T-helper 17 cell (primary cell): ENCODE measurements at regions not wholly inside any gene's neighbourhood (a gene's known extent, or its start where the extent isn't known, plus 50 kb on each side); places are given as distances from the start of the nearest gene placed in this dataset.

Source experiments
- ATAC-seq: fragments of 150-1000 bp; cut with Tn5 transposase; 2 replicates; pipeline ENCODE4 v1.10.0; 2021; ENCODE audit warnings: mild to moderate bottlenecking, moderate library complexity
- DNase-seq, 3 donors: peaks; one replicate each; pipeline versions ENCODE4 v3.0.0 to v3.0.0-alpha.2; 2020 to 2021
- H3K9me3 ChIP-seq: one replicate; pipeline ENCODE4 v1.7.0; 2013; ENCODE audit warnings: low read length, mild to moderate bottlenecking; ENCODE audit not compliant: control insufficient read depth, poor library complexity, severe bottlenecking
- H3K27ac Mint-ChIP-seq: one replicate; pipeline ENCODE4 v1.8.0; 2022; ENCODE audit warnings: mild to moderate bottlenecking, moderate library complexity, mixed read lengths
- H3K27me3 Mint-ChIP-seq: one replicate; pipeline ENCODE4 v1.8.0; 2022; ENCODE audit warnings: mixed read lengths
- H3K36me3 Mint-ChIP-seq: one replicate; pipeline ENCODE4 v1.8.0; 2022; ENCODE audit warnings: low read depth, mixed read lengths
- H3K4me1 Mint-ChIP-seq: one replicate; pipeline ENCODE4 v1.8.0; 2022; ENCODE audit warnings: mild to moderate bottlenecking, mixed read lengths
- H3K4me3 Mint-ChIP-seq: one replicate; pipeline ENCODE4 v1.8.0; 2022; ENCODE audit warnings: mild to moderate bottlenecking, moderate library complexity, mixed read lengths

DNA sequence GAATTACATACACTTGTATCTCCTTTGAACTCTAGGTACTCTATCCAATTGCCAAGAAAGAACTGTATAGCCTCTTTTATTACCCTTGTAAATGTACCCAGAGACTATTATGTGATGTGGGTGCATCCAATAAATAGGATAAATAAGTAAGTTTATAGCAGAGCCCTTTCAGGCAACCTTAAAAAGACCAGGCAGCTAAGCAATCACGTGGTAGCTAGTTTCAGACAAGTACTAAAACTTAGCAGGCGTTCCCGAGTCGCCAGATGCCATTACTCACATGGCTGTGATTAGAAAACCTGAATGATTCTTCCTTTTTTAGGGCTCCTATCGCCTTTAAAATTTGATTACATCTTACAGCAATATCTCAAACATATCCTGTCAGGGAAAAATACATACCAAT lies 1303.0 kb downstream of the EFNB2 start:
- H3K27me3 Mint-ChIP-seq: no peaks in the 10 kb centered on the region

DNA sequence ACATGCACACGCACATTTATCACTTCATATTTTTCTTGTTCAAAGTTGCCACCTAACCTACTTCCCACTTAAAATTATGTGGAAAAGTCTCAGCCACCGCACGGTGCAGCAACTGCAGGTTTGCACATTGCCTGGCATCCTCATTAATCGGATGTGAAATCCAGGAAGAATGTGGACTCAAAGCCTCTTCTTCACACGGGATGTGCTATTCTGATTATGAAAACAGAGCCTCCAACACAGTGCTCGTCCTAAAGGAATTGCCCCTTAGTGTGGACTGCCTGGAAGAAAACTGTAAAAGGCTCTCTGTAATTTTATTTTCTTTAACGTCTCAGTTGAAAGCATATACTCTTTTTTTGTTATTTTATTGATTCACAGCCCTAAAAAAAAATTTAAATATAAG lies 1303.5 kb downstream of the EFNB2 start:
- H3K27me3 Mint-ChIP-seq: no peaks in the 10 kb centered on the region
- no peak for DNase-seq
- H3K36me3 Mint-ChIP-seq: no peaks in the 10 kb centered on the region
- no peaks in the 10 kb centered on the region for H3K9me3 ChIP-seq
- H3K4me1 Mint-ChIP-seq: no peaks in the 10 kb centered on the region
- no peak overlapping the region for H3K4me3 Mint-ChIP-seq
- no peak overlapping the region for H3K27ac Mint-ChIP-seq
- no peak for ATAC-seq

More for the DNA sequence above, 1303.0 kb downstream of the EFNB2 start:
- H3K9me3 ChIP-seq: no peaks in the 10 kb centered on the region
- DNase-seq (no peak), ATAC-seq (no peak)
- no peaks in the 10 kb centered on the region for H3K4me1 Mint-ChIP-seq
- H3K4me3 Mint-ChIP-seq: no peak overlapping the region
- H3K36me3 Mint-ChIP-seq: no peaks in the 10 kb centered on the region
- no peak overlapping the region for H3K27ac Mint-ChIP-seq

DNA sequence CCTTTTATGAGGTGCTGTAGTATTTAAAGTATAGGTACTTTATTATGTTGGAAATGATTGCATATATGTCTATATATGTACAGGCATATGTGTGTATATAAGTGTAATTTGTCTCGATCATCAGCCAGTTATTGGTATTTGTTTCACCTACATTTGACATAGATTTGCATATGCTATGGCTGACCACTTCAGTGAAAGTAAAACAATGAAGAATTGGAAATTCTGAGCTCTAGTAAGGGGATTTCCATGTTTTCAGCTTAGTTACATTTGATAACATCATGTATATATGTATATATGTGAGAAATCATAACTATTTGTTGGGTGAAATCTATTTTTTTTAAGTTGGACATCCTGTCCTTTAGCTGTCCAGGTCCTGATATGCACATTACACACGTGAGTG lies 1303.9 kb downstream of the EFNB2 start:
- no peak overlapping the region for H3K4me3 Mint-ChIP-seq
- no peaks in the 10 kb centered on the region for H3K9me3 ChIP-seq
- no peak for ATAC-seq

DNA sequence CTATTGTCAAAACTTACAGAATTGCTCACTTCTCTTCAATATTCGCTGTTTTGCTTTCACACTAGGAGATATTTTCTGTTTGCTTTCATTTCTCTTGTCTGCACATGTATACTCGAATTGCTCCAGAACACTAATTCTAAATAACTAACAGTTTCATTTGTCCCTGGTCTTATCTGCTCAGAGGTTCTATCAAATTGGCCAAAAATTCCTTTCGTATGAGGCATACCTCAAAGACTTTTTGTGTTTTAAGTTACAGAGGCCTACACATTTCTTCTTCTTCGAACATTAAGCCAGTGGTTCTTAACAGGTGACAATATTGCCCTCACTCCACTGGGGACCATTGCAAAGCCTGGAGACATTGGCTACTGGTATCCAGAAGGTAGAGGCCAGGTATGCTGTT lies 1314.6 kb downstream of the EFNB2 start:
- Mint-ChIP-seq H3K36me3 (no peaks in the 10 kb centered on the region), H3K4me1 (no peaks in the 10 kb centered on the region), H3K4me3 (no peak overlapping the region), H3K27ac (no peak overlapping the region), H3K27me3 (peaks cover 15% of the 10 kb centered on the region)
- no peaks in the 10 kb centered on the region for H3K9me3 ChIP-seq
- ATAC-seq (no peak), DNase-seq (no peak)

More for the DNA sequence above, 1303.9 kb downstream of the EFNB2 start:
- Mint-ChIP-seq H3K36me3 (no peaks in the 10 kb centered on the region), H3K27ac (no peak overlapping the region), H3K27me3 (no peaks in the 10 kb centered on the region), H3K4me1 (no peaks in the 10 kb centered on the region)
- DNase-seq: no peak

DNA sequence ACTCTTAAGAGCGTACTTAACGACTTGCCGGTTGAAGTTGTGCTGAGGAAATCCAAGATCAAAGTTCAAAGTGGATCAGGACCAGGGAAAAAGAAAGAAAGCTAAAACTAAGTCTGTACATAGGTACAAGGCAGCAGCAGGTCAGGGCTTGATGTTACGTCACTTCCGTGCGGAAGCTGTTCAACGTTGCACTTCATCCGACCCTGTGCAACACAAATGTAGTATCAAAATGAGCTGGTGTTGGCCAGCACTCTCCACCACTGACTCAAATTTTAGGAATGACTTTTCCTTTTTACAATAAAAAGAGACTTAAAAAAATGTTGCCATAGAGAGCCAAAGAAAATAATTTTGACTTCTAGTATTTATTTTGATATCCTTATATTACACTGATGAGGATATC lies 1315.4 kb downstream of the EFNB2 start:
- H3K9me3 ChIP-seq: no peaks in the 10 kb centered on the region
- H3K4me3 Mint-ChIP-seq: no peak overlapping the region
- H3K36me3 Mint-ChIP-seq: no peaks in the 10 kb centered on the region
- H3K27ac Mint-ChIP-seq: no peak overlapping the region
- H3K27me3 Mint-ChIP-seq: peaks cover 15% of the 10 kb centered on the region
- DNase-seq: no peak
- no peak for ATAC-seq
- no peaks in the 10 kb centered on the region for H3K4me1 Mint-ChIP-seq

DNA sequence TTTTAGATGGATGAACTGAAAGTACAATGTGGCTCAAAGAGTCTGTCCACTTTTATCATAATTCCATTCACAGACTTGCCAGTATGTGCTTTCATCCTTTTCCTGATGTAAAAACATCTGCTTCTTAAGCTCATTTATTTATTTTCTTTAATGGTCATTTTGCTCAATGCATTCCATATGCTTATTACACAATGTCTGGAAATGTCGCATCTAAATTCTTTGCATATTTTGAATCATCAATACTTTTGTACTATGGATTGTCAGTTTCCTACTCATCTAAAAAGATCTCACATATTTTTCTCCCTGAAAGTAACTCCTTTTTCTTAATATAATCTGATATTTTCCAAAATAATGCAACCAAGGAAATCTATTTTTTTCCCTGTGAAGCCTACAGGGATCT lies 1315.8 kb downstream of the EFNB2 start:
- Mint-ChIP-seq H3K4me1 (no peaks in the 10 kb centered on the region), H3K36me3 (no peaks in the 10 kb centered on the region), H3K27me3 (peaks cover 15% of the 10 kb centered on the region), H3K27ac (no peak overlapping the region), H3K4me3 (no peak overlapping the region)
- ATAC-seq: no peak
- no peaks in the 10 kb centered on the region for H3K9me3 ChIP-seq
- DNase-seq: no peak

DNA sequence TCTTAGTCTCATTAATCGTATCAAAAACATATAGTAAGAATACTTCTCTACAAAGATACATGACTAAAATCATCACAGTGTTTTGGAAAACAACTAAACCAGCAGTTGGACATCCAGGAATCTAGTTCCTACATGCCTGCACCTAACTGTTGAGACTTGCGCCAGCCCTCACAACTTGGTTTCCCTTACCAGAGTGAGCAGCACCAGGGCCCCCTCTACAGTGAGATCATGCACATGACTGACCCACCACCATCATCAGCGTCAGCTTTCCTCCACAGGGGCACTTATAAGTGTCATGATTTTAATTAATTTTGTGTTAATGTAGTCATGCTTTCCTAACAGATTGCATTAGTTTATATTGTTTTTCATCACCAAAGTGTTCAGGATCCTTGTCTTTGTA lies 1322.0 kb downstream of the EFNB2 start:
- H3K27ac Mint-ChIP-seq: no peak overlapping the region
- H3K27me3 Mint-ChIP-seq: peaks cover 18% of the 10 kb centered on the region
- no peaks in the 10 kb centered on the region for H3K4me1 Mint-ChIP-seq
- no peak overlapping the region for H3K4me3 Mint-ChIP-seq
- ATAC-seq: no peak
- no peak for DNase-seq
- H3K36me3 Mint-ChIP-seq: no peaks in the 10 kb centered on the region
- no peaks in the 10 kb centered on the region for H3K9me3 ChIP-seq

DNA sequence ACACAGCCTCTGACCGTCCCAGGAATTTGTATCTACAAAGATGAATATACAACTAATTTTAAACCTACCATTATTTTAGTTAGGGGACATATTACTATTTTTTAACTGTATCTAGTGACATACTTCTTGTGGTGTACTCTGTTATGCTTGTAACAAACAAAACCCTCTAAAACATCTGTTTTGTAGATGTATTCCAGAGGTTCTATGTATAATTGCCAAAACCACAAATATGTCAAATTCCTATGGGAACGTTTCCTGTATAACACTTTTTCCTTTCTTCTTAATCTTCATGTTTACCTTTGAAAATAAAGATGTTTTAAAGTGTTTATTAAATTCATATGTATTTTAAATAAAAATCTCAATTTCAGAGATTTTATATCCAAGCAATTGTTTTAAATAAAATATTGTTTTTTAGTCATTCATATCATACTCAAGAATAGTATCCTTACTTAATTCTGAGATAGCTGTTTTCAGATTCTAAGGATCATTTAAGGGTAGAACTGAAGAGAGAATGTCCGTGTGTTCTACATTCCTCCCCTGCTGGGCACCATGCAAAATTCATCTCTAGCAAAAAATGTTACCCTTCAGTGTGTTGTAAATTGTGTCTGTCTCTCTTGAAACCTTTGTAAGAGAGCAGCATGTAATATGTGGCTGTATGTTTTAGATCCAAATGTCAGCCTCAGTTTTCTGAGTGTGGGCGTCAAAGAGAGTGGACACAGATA lies 1327.7 kb downstream of the EFNB2 start:
- H3K27ac Mint-ChIP-seq: no peak overlapping the region
- H3K27me3 Mint-ChIP-seq: peaks cover 20% of the 10 kb centered on the region
- H3K36me3 Mint-ChIP-seq: no peaks in the 10 kb centered on the region
- H3K9me3 ChIP-seq: no peaks in the 10 kb centered on the region
- ATAC-seq (no peak), DNase-seq (no peak)
- no peak overlapping the region for H3K4me3 Mint-ChIP-seq
- no peaks in the 10 kb centered on the region for H3K4me1 Mint-ChIP-seq

DNA sequence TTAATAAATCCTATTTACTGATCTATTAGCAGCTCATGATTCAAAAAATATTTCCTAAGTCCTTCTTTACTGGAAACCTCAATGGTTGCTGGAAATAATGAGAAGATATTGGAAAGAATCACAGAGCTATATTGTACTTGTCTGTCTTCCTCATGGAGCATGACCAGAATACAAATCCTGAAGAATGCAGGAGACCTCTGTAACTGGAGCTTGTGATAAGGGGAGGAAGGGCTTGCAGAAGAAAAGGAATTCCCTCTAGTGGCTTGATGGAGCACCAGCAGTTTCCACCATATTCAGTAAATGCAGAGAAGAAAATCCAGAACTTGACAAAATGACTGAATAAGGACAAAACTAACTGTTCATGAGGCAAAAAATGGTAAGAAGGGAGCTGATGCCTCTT lies 1333.1 kb downstream of the EFNB2 start:
- DNase-seq (no peak), ATAC-seq (no peak)
- no peak overlapping the region for H3K4me3 Mint-ChIP-seq

DNA sequence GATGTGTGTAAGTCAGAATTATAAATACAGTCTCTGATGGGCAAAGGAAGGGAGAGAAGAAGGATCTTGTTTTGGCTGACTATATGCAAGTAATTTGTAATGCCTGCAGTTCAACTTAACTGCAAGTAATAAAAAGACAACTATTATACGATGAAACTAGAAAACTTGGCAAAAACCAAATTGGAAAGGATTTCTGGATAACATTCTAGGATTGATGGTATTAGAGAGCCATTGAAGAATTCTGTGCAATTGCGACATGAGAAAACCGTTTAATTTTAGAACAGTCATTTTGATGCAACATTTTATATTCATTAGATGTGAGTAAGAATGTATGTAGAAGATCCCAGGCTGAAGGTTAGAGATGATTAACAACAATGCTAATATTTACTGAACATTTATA lies 1334.1 kb downstream of the EFNB2 start:
- ATAC-seq: no peak
- no peak overlapping the region for H3K27ac Mint-ChIP-seq
- H3K36me3 Mint-ChIP-seq: no peaks in the 10 kb centered on the region
- peaks cover 15% of the 10 kb centered on the region for H3K27me3 Mint-ChIP-seq
- H3K4me1 Mint-ChIP-seq: no peaks in the 10 kb centered on the region
- H3K4me3 Mint-ChIP-seq: no peak overlapping the region
- no peaks in the 10 kb centered on the region for H3K9me3 ChIP-seq
- no peak for DNase-seq

More for the DNA sequence above, 1333.1 kb downstream of the EFNB2 start:
- Mint-ChIP-seq H3K4me1 (no peaks in the 10 kb centered on the region), H3K36me3 (no peaks in the 10 kb centered on the region), H3K27me3 (peaks cover 15% of the 10 kb centered on the region), H3K27ac (no peak overlapping the region)
- no peaks in the 10 kb centered on the region for H3K9me3 ChIP-seq

DNA sequence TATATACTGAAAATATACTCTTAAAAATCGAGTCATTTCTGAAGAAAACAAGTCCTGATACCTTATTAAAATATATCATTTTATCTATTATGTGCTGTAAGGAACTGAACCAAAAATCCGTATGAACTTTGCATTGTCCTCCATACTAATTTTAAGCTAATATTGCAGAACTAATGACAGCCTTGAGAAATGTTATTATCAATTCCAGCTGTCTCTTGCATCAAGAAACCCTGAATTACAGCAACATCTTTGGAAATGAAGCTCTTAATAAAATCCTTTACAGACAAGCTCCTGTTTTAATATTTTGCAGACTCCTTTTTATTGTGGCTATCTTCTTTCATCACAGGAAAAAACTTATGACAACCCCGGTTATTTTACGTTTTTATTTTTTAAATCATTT lies 1335.3 kb downstream of the EFNB2 start:
- no peak overlapping the region for H3K27ac Mint-ChIP-seq
- H3K9me3 ChIP-seq: no peaks in the 10 kb centered on the region
- no peaks in the 10 kb centered on the region for H3K4me1 Mint-ChIP-seq
- H3K36me3 Mint-ChIP-seq: no peaks in the 10 kb centered on the region
- ATAC-seq (no peak), DNase-seq (no peak)
- H3K4me3 Mint-ChIP-seq: no peak overlapping the region
- H3K27me3 Mint-ChIP-seq: peaks cover 15% of the 10 kb centered on the region

DNA sequence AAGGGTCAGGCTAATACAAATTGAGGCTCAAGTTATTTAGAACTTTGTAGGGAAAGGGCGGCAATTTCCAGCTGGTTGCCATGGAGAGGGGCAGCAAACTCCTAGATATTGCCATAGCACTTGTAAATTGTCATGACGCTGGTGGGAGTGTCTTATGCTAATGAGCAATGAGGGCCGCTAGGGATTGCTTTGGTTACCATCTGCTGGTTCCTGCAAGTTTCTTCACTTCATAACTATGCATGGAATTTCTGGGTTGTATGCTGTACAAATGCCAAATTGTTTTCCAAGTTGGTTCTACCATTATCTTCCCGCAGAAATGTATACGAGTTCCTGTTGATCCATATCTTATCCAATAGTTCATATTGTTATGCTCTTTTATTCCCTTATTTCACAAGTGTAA lies 1339.4 kb downstream of the EFNB2 start:
- no peaks in the 10 kb centered on the region for H3K36me3 Mint-ChIP-seq
- no peak overlapping the region for H3K4me3 Mint-ChIP-seq
- H3K9me3 ChIP-seq: no peaks in the 10 kb centered on the region
- peaks cover 2% of the 10 kb centered on the region for H3K27me3 Mint-ChIP-seq
- no peak for ATAC-seq
- no peaks in the 10 kb centered on the region for H3K4me1 Mint-ChIP-seq
- DNase-seq: no peak
- no peak overlapping the region for H3K27ac Mint-ChIP-seq

DNA sequence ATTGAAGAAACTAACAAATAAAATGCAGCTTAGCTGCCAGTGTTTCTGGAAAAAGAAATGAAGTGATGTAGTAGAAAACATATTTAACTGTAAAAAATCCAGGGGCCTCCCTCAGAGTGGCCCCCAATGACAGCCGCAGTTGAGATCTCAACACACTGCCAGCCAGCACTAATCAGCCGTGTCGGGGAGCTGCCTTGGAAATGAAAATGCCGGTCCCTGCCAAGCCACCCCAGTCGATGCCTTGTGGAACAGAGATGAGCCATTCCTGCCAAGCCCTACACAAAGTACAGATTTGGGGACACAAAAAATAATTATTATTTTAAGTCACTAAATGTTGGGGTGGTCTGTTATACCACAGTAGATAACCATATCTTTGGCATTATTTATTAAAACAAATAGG lies 1342.4 kb downstream of the EFNB2 start:
- H3K27ac Mint-ChIP-seq: no peak overlapping the region

DNA sequence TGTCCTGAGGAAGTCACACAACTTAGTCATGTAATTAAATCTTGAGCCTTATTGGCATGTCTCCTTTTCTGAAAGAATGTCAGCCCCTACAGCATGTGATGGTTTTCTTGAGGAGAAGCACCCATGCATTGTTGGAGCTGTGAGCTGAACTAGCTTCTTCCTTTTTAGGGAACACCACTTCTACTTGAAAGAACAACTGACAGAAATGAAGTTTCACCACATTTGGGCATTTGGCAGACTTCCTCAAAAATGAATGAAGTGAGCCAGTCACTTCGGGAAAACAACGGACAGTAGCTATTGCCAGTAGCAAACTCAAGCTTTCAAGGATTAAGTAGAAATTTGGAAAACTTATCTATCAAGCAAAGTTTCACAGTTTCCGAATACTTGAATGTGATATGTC lies 1351.3 kb downstream of the EFNB2 start:
- H3K36me3 Mint-ChIP-seq: no peaks in the 10 kb centered on the region

More for the DNA sequence above, 1342.4 kb downstream of the EFNB2 start:
- Mint-ChIP-seq H3K36me3 (no peaks in the 10 kb centered on the region), H3K4me3 (no peak overlapping the region), H3K4me1 (no peaks in the 10 kb centered on the region), H3K27me3 (no peaks in the 10 kb centered on the region)
- ATAC-seq (no peak), DNase-seq (no peak)
- H3K9me3 ChIP-seq: no peaks in the 10 kb centered on the region

More for the DNA sequence above, 1351.3 kb downstream of the EFNB2 start:
- DNase-seq: no peak
- no peaks in the 10 kb centered on the region for H3K27me3 Mint-ChIP-seq
- H3K9me3 ChIP-seq: no peaks in the 10 kb centered on the region
- ATAC-seq: no peak
- no peak overlapping the region for H3K27ac Mint-ChIP-seq
- H3K4me1 Mint-ChIP-seq: no peaks in the 10 kb centered on the region
- no peak overlapping the region for H3K4me3 Mint-ChIP-seq
